SK-N-SH treated with all-trans-retinoic acid at 6 μM for 48 hours (cell line): ENCODE measurements at regions not wholly inside any gene's neighbourhood (a gene's known extent, or its start where the extent isn't known, plus 50 kb on each side); places are given as distances from the start of the nearest gene placed in this dataset.

ENCODE experiments used
- ATAC-seq: fragments of 200-7000 bp; cut with Tn5 transposase; 3 replicates; pipeline ENCODE4 v1.9.1; 2020; ENCODE audit warnings: mild to moderate bottlenecking, moderate library complexity
- ARNTL ChIP-seq: fragments of 450-650 bp; formaldehyde crosslinking; IDR thresholded peaks from 2 replicates; pipeline ENCODE4 v1.5.0; 2020; ENCODE audit warnings: low read depth, mild to moderate bottlenecking, moderate library complexity, borderline replicate concordance
- BACH2 ChIP-seq: fragments of 250-450 bp; sonication (Bioruptor Pico); IDR thresholded peaks from 2 replicates; pipeline ENCODE4 v1.9.0; 2021; ENCODE audit warnings: mild to moderate bottlenecking, borderline replicate concordance
- CSDC2 ChIP-seq: fragments of 250-450 bp; sonication (Bioruptor Pico); IDR thresholded peaks from 2 replicates; pipeline ENCODE4 v1.5.0; 2020; ENCODE audit warnings: mild to moderate bottlenecking, moderate library complexity
- CSRNP3 ChIP-seq: fragments of 250-450 bp; sonication (Bioruptor Pico); IDR thresholded peaks from 2 replicates; pipeline ENCODE4 v1.5.1; 2021; ENCODE audit warnings: mild to moderate bottlenecking, moderate library complexity
- ESRRG ChIP-seq: fragments of 250-450 bp; sonication (Bioruptor Pico); IDR thresholded peaks from 2 replicates; pipeline ENCODE4 v1.6.1; 2021; ENCODE audit warnings: mild to moderate bottlenecking
- OSR1 ChIP-seq: fragments of 250-450 bp; sonication (Bioruptor Pico); IDR thresholded peaks from 2 replicates; pipeline ENCODE4 v1.8.0; 2022; ENCODE audit warnings: moderate library complexity, mild to moderate bottlenecking, inconsistent platforms
- PATZ1 ChIP-seq: fragments of 250-450 bp; sonication (Bioruptor Pico); IDR thresholded peaks from 2 replicates; pipeline ENCODE4 v1.8.0; 2020; ENCODE audit warnings: mild to moderate bottlenecking, moderate library complexity, borderline replicate concordance
- POU6F1 ChIP-seq: fragments of 250-450 bp; sonication (Bioruptor Pico); IDR thresholded peaks from 2 replicates; pipeline ENCODE4 v1.8.0; 2021; ENCODE audit warnings: low read depth, mild to moderate bottlenecking, moderate library complexity, borderline replicate concordance
- PPARA ChIP-seq: fragments of 250-450 bp; sonication (Bioruptor Pico); IDR thresholded peaks from 2 replicates; pipeline ENCODE4 v1.5.0; 2020; ENCODE audit warnings: mild to moderate bottlenecking, borderline replicate concordance
- RARB ChIP-seq: fragments of 250-450 bp; sonication (Bioruptor Pico); IDR thresholded peaks from 2 replicates; pipeline ENCODE4 v1.8.0; 2021; ENCODE audit warnings: mild to moderate bottlenecking, moderate library complexity
- SNAI2 ChIP-seq: fragments of 250-450 bp; sonication (Bioruptor Pico); IDR thresholded peaks from 2 replicates; pipeline ENCODE4 v1.5.0; 2020; ENCODE audit warnings: mild to moderate bottlenecking, moderate library complexity
- TCF4 ChIP-seq: fragments of 250-450 bp; sonication (Bioruptor Pico); IDR thresholded peaks from 2 replicates; pipeline ENCODE4 v1.8.0; 2021; ENCODE audit warnings: mild to moderate bottlenecking, moderate library complexity, borderline replicate concordance
- TOX ChIP-seq: fragments of 250-450 bp; sonication (Bioruptor Pico); IDR thresholded peaks from 2 replicates; pipeline ENCODE4 v1.8.0; 2021; ENCODE audit warnings: mild to moderate bottlenecking, moderate library complexity, borderline replicate concordance
- ZC3H10 ChIP-seq: fragments of 250-450 bp; sonication (Bioruptor Pico); IDR thresholded peaks from 2 replicates; pipeline ENCODE4 v1.5.1; 2021; ENCODE audit warnings: mild to moderate bottlenecking, moderate library complexity
- ZFP3 ChIP-seq: fragments of 250-450 bp; sonication (Bioruptor Pico); IDR thresholded peaks from 2 replicates; pipeline ENCODE4 v1.5.0; 2020; ENCODE audit warnings: mild to moderate bottlenecking, moderate library complexity
- ZFP30 ChIP-seq: fragments of 450-650 bp; formaldehyde crosslinking; IDR thresholded peaks from 2 replicates; pipeline ENCODE4 v1.5.0; 2022; ENCODE audit warnings: mild to moderate bottlenecking, moderate library complexity
- ZNF565 ChIP-seq: fragments of 450-650 bp; formaldehyde crosslinking; conservative IDR thresholded peaks from 2 replicates; pipeline ENCODE4 v1.5.0; 2020; ENCODE audit warnings: low read depth, mild to moderate bottlenecking, moderate library complexity
- ZNF70 ChIP-seq: fragments of 450-650 bp; formaldehyde crosslinking; IDR thresholded peaks from 2 replicates; pipeline ENCODE4 v1.5.0; 2020; ENCODE audit warnings: mild to moderate bottlenecking, moderate library complexity
- ZNF8 ChIP-seq: fragments of 450-650 bp; formaldehyde crosslinking; IDR thresholded peaks from 2 replicates; pipeline ENCODE4 v1.5.0; 2020; ENCODE audit warnings: mild to moderate bottlenecking, moderate library complexity
- TF ChIP-seq, protein P1 (sequence below): fragments of 250-450 bp; sonication (Bioruptor Pico); IDR thresholded peaks from 2 replicates; pipeline ENCODE4 v1.5.1; 2020; ENCODE audit warnings: low read depth, mild to moderate bottlenecking, moderate library complexity
- TF ChIP-seq, protein P2 (sequence below): fragments of 250-450 bp; sonication (Bioruptor Pico); IDR thresholded peaks from 2 replicates; pipeline ENCODE4 v1.5.0; 2020; ENCODE audit warnings: mild to moderate bottlenecking, moderate library complexity

DNA sequence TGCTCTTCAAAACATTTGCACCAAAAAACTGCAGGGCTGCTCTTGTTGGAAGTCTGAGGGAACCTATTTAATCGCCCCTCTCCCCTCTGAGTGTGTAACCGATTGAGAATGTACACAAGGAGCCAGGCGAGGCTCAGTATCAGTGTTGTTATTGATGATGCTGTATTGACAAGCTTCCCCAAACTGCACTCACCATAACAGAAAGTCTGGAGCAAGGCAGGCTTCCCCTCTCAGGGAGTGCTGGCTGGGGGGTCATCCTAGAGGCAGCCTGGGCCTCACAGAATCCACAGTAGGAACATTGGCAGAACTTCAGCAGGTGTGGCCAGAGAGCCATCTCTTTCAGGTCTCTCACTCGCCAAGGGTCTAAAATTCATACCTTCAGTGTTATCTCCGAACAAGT, 58.1 kb upstream of the TUNAR start:
- no peak for TF ChIP-seq ESRRG
- TF ChIP-seq OSR1 (CRISPR knock-in tag) = no peak
- TF ChIP-seq PPARA (CRISPR knock-in tag) = no peak
- no peak for TF ChIP-seq ZFP3 (CRISPR knock-in tag)
- no peak for TF ChIP-seq ZFP30 (CRISPR knock-in tag)
- TF ChIP-seq ARNTL = no peak
- TF ChIP-seq ZC3H10 (CRISPR knock-in tag) = no peak
- TF ChIP-seq TCF4 (CRISPR knock-in tag) = no peak
- no peak for TF ChIP-seq ZNF8 (CRISPR knock-in tag)
- no peak for TF ChIP-seq CSRNP3 (CRISPR knock-in tag)
- no peak for TF ChIP-seq SNAI2 (CRISPR knock-in tag)
- no peak for TF ChIP-seq RARB (CRISPR knock-in tag)
- TF ChIP-seq PATZ1 (CRISPR knock-in tag) = no peak
- TF ChIP-seq CSDC2 (CRISPR knock-in tag) = no peak
- TF ChIP-seq, protein P1, sequence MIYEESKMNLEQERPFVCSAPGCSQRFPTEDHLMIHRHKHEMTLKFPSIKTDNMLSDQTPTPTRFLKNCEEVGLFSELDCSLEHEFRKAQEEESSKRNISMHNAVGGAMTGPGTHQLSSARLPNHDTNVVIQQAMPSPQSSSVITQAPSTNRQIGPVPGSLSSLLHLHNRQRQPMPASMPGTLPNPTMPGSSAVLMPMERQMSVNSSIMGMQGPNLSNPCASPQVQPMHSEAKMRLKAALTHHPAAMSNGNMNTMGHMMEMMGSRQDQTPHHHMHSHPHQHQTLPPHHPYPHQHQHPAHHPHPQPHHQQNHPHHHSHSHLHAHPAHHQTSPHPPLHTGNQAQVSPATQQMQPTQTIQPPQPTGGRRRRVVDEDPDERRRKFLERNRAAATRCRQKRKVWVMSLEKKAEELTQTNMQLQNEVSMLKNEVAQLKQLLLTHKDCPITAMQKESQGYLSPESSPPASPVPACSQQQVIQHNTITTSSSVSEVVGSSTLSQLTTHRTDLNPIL (CRISPR knock-in tag) = no peak
- TF ChIP-seq POU6F1 (CRISPR knock-in tag) = no peak
- no peak for TF ChIP-seq ZNF565 (CRISPR knock-in tag)
- no peak for TF ChIP-seq BACH2 (CRISPR knock-in tag)
- TF ChIP-seq, protein P2, sequence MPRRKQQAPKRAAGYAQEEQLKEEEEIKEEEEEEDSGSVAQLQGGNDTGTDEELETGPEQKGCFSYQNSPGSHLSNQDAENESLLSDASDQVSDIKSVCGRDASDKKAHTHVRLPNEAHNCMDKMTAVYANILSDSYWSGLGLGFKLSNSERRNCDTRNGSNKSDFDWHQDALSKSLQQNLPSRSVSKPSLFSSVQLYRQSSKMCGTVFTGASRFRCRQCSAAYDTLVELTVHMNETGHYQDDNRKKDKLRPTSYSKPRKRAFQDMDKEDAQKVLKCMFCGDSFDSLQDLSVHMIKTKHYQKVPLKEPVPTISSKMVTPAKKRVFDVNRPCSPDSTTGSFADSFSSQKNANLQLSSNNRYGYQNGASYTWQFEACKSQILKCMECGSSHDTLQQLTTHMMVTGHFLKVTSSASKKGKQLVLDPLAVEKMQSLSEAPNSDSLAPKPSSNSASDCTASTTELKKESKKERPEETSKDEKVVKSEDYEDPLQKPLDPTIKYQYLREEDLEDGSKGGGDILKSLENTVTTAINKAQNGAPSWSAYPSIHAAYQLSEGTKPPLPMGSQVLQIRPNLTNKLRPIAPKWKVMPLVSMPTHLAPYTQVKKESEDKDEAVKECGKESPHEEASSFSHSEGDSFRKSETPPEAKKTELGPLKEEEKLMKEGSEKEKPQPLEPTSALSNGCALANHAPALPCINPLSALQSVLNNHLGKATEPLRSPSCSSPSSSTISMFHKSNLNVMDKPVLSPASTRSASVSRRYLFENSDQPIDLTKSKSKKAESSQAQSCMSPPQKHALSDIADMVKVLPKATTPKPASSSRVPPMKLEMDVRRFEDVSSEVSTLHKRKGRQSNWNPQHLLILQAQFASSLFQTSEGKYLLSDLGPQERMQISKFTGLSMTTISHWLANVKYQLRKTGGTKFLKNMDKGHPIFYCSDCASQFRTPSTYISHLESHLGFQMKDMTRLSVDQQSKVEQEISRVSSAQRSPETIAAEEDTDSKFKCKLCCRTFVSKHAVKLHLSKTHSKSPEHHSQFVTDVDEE (CRISPR knock-in tag) = no peak
- ATAC-seq = no peak

DNA sequence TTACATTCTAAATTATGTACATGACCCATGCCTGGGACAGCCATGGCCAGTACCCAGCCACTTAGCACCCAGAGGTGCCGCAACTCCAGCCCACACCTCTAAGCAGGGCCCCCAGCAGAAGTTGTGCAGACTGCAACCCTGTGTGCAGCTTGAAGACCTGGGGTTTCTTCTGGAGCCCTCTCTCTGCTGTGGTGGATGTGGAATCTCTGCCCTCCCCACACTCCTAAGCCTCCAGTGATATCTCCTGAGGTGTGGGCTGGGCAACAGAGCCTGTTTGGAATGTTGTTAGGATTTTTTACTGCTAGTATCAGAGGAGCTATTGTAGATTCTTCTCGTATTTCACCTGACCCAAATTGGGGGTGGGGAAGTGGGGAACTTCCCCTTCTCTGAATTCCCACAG, 59.4 kb upstream of the TUNAR start:
- no peak for ATAC-seq
- no peak for TF ChIP-seq TOX
- TF ChIP-seq ESRRG = no peak
- no peak for TF ChIP-seq PATZ1 (CRISPR knock-in tag)
- TF ChIP-seq CSDC2 (CRISPR knock-in tag) = no peak
- no peak for TF ChIP-seq ZFP30 (CRISPR knock-in tag)
- TF ChIP-seq, protein P2 (CRISPR knock-in tag) = no peak
- TF ChIP-seq ZC3H10 (CRISPR knock-in tag) = no peak
- no peak for TF ChIP-seq ZNF70 (CRISPR knock-in tag)
- no peak for TF ChIP-seq OSR1 (CRISPR knock-in tag)
